GM12878 (cell line): ENCODE measurements at regions not wholly inside any gene's neighbourhood (a gene's known extent, or its start where the extent isn't known, plus 50 kb on each side); places are given as distances from the start of the nearest gene placed in this dataset.

Source experiments
- IRF4 ChIP-seq: IDR thresholded peaks from 2 replicates; pipeline ENCODE4 v1.6.1; 2011; ENCODE audit warnings: low read depth, low read length
- POLR2A ChIP-seq: IDR thresholded peaks from 2 replicates; pipeline ENCODE4 v1.6.1; 2011; ENCODE audit warnings: low read depth, mild to moderate bottlenecking, low read length
- ZNF24 ChIP-seq: fragments of 450-650 bp; IDR thresholded peaks from 2 replicates; pipeline ENCODE4 v1.6.1; 2017; ENCODE audit warnings: antibody characterized with exemption, mild to moderate bottlenecking
- TF ChIP-seq, protein P1 (sequence below): fragments of 450-650 bp; IDR thresholded peaks from 2 replicates; pipeline ENCODE4 v1.6.1; 2016; ENCODE audit warnings: mild to moderate bottlenecking
- TF ChIP-seq, protein P2 (sequence below): IDR thresholded peaks from 2 replicates; pipeline ENCODE4 v1.6.1; 2011; ENCODE audit warnings: low read depth, mild to moderate bottlenecking, low read length, moderate library complexity, borderline replicate concordance; ENCODE audit errors: extremely low read depth
- TF ChIP-seq, protein P3 (sequence below), 3 experiments: IDR thresholded peaks in 2 of 3; conservative IDR thresholded peaks in 1 of 3; 2 replicates each; pipeline ENCODE4 v1.5.1; 2011; ENCODE audit warnings: low read depth in 3 of 3, low read length in 3 of 3, mild to moderate bottlenecking in 3 of 3, control low read depth in 2 of 3, moderate library complexity in 2 of 3, inconsistent platforms in 1 of 3, mixed read lengths in 1 of 3; ENCODE audit not compliant: control insufficient read depth in 2 of 3, insufficient read depth in 1 of 3; ENCODE audit errors: extremely low read depth in 1 of 3
- TF ChIP-seq, protein P4 (sequence below): IDR thresholded peaks from 2 replicates; pipeline ENCODE4 v1.6.1; 2012; ENCODE audit warnings: mild to moderate bottlenecking, low read depth, low read length

DNA sequence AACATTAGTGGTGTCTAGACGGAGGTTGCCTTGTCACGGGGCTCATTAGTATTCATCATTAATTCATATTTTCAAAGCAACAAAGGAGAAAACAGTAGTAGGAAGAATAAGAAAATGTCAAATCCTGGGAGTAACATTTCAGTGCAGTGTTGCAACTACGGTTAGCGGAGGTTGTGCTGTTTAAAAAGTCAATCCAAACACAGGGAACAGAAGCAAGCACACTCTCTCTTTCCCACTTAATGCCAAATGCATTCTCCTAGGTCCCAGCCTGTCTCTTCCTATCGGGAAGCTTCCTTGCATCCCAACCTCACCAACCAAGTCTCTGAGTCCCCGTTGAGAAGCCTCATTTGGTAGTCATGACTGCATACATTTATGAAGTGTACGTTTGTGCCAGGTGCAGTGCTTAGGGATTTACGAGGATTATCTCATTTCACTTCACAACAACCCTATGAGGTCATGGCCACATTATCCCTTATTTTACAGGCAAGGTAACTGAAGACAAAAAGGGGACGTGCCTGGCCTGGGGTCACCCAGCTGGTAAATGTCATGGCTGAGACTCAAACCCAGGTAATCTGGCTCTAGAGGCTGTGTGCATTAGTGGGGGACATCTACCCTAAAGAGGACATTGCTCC, 283.6 kb upstream of the SALL1 start:
- TF ChIP-seq IRF4, result no peak
- TF ChIP-seq, protein P1, sequence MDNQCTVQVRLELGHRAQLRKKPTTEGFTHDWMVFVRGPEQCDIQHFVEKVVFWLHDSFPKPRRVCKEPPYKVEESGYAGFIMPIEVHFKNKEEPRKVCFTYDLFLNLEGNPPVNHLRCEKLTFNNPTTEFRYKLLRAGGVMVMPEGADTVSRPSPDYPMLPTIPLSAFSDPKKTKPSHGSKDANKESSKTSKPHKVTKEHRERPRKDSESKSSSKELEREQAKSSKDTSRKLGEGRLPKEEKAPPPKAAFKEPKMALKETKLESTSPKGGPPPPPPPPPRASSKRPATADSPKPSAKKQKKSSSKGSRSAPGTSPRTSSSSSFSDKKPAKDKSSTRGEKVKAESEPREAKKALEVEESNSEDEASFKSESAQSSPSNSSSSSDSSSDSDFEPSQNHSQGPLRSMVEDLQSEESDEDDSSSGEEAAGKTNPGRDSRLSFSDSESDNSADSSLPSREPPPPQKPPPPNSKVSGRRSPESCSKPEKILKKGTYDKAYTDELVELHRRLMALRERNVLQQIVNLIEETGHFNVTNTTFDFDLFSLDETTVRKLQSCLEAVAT, result no peak
- TF ChIP-seq, protein P2, sequence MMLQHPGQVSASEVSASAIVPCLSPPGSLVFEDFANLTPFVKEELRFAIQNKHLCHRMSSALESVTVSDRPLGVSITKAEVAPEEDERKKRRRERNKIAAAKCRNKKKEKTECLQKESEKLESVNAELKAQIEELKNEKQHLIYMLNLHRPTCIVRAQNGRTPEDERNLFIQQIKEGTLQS, result no peak
- TF ChIP-seq, protein P3, sequence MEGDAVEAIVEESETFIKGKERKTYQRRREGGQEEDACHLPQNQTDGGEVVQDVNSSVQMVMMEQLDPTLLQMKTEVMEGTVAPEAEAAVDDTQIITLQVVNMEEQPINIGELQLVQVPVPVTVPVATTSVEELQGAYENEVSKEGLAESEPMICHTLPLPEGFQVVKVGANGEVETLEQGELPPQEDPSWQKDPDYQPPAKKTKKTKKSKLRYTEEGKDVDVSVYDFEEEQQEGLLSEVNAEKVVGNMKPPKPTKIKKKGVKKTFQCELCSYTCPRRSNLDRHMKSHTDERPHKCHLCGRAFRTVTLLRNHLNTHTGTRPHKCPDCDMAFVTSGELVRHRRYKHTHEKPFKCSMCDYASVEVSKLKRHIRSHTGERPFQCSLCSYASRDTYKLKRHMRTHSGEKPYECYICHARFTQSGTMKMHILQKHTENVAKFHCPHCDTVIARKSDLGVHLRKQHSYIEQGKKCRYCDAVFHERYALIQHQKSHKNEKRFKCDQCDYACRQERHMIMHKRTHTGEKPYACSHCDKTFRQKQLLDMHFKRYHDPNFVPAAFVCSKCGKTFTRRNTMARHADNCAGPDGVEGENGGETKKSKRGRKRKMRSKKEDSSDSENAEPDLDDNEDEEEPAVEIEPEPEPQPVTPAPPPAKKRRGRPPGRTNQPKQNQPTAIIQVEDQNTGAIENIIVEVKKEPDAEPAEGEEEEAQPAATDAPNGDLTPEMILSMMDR (IDR thresholded peaks at IDR 0.05 in 2 of 3, conservative IDR thresholded peaks at IDR 0.05 in 1 of 3; ENCODE audit: control insufficient read depth in 2 of 3, extremely low read depth in 1 of 3, insufficient read depth in 1 of 3, low read depth in 3 of 3, low read length in 3 of 3), result no peak
- TF ChIP-seq POLR2A, result no peak
- TF ChIP-seq ZNF24, result no peak
- TF ChIP-seq, protein P4, sequence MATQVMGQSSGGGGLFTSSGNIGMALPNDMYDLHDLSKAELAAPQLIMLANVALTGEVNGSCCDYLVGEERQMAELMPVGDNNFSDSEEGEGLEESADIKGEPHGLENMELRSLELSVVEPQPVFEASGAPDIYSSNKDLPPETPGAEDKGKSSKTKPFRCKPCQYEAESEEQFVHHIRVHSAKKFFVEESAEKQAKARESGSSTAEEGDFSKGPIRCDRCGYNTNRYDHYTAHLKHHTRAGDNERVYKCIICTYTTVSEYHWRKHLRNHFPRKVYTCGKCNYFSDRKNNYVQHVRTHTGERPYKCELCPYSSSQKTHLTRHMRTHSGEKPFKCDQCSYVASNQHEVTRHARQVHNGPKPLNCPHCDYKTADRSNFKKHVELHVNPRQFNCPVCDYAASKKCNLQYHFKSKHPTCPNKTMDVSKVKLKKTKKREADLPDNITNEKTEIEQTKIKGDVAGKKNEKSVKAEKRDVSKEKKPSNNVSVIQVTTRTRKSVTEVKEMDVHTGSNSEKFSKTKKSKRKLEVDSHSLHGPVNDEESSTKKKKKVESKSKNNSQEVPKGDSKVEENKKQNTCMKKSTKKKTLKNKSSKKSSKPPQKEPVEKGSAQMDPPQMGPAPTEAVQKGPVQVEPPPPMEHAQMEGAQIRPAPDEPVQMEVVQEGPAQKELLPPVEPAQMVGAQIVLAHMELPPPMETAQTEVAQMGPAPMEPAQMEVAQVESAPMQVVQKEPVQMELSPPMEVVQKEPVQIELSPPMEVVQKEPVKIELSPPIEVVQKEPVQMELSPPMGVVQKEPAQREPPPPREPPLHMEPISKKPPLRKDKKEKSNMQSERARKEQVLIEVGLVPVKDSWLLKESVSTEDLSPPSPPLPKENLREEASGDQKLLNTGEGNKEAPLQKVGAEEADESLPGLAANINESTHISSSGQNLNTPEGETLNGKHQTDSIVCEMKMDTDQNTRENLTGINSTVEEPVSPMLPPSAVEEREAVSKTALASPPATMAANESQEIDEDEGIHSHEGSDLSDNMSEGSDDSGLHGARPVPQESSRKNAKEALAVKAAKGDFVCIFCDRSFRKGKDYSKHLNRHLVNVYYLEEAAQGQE, result no peak
